Peyer's patch (tissue), 4 donors: ENCODE measurements at regions not wholly inside any gene's neighbourhood (a gene's known extent, or its start where the extent isn't known, plus 50 kb on each side); places are given as distances from the start of the nearest gene placed in this dataset.
"Not testable (repeated sequence)": the region's sequence is repeated elsewhere in the genome, so short reads cannot be mapped to it uniquely, and the experiment has no call there.

Experiments used
- DNase-seq, 3 donors: peaks; one replicate each; pipeline ENCODE4 v3.0.0-alpha.2; 2017 to 2019
- H3K27ac ChIP-seq, 4 donors: fragments of 200-600 bp; sonication (generic); one replicate each; pipeline ENCODE4 v1.5.1; 2016 to 2019
- H3K27me3 ChIP-seq, 2 donors: fragments of 200-600 bp; sonication (generic); one replicate each; pipeline ENCODE4 v1.5.1; 2019
- H3K36me3 ChIP-seq, 3 donors: fragments of 200-600 bp; sonication (generic); one replicate each; pipeline ENCODE4 v1.5.1; 2016 to 2019
- H3K4me1 ChIP-seq, 4 donors: fragments of 200-600 bp; sonication (generic); one replicate each; pipeline ENCODE4 v1.5.1; 2016 to 2019
- H3K4me3 ChIP-seq, 4 donors: fragments of 200-600 bp; sonication (generic); 1 replicate in 3 of 4; 2 replicates in 1 of 4; pipeline ENCODE4 v1.5.1; 2016 to 2019; ENCODE audit warnings: mild to moderate bottlenecking in 1 of 4
- H3K9me3 ChIP-seq, 4 donors: fragments of 200-600 bp; sonication (generic); one replicate each; pipeline ENCODE4 v1.5.1; 2016 to 2019; ENCODE audit warnings: mild to moderate bottlenecking in 1 of 4
- POLR2A ChIP-seq, 2 donors: fragments of 450-650 bp; IDR thresholded peaks; one replicate each; pipeline ENCODE4 v1.5.1; 2017; ENCODE audit warnings: antibody characterized with exemption in 2 of 2, mild to moderate bottlenecking in 2 of 2, moderate library complexity in 2 of 2
- TF ChIP-seq, protein P1 (sequence below), 6 experiments: fragments of 450-650 bp in 4 of 6; fragments of 200-600 bp in 2 of 6; sonication (generic) in 1 of 6; IDR thresholded peaks; one replicate each; pipeline ENCODE4 v1.5.1; 2017 to 2019; ENCODE audit warnings: antibody characterized with exemption in 6 of 6, mild to moderate bottlenecking in 3 of 6, moderate library complexity in 1 of 6

DNA sequence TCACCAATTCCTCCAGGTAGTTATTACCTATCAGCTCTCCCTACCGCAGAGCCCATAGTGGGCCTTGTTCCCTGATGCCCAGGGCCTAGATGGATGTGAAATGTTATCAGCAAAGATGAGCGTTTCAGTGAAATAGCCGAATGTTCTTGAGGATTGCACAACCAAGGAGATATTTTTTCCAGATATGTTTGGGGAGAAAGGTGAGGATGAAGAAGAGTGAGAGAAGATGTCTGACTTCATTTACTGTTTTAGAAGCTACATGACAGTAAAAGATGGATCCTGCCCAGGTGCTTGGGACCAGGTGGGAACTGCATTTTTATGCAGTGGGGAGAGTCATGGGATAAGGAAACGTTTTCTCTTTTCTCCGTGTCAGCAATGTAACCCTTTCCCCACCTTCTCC, 231.7 kb upstream of the C1orf174 start:
- Histone ChIP-seq H3K27ac (no peak overlapping the region), H3K36me3 (no peaks in the 10 kb centered on the region), H3K27me3 (no peaks in the 10 kb centered on the region), H3K9me3 (no peaks in the 10 kb centered on the region), H3K4me1 (no peaks in the 10 kb centered on the region), H3K4me3 (no peak overlapping the region)
- DNase-seq = no peak
- no peak for TF ChIP-seq POLR2A (IDR thresholded peaks at IDR 0.05)
- TF ChIP-seq, protein P1, sequence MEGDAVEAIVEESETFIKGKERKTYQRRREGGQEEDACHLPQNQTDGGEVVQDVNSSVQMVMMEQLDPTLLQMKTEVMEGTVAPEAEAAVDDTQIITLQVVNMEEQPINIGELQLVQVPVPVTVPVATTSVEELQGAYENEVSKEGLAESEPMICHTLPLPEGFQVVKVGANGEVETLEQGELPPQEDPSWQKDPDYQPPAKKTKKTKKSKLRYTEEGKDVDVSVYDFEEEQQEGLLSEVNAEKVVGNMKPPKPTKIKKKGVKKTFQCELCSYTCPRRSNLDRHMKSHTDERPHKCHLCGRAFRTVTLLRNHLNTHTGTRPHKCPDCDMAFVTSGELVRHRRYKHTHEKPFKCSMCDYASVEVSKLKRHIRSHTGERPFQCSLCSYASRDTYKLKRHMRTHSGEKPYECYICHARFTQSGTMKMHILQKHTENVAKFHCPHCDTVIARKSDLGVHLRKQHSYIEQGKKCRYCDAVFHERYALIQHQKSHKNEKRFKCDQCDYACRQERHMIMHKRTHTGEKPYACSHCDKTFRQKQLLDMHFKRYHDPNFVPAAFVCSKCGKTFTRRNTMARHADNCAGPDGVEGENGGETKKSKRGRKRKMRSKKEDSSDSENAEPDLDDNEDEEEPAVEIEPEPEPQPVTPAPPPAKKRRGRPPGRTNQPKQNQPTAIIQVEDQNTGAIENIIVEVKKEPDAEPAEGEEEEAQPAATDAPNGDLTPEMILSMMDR (IDR thresholded peaks at IDR 0.05) = no peak

DNA sequence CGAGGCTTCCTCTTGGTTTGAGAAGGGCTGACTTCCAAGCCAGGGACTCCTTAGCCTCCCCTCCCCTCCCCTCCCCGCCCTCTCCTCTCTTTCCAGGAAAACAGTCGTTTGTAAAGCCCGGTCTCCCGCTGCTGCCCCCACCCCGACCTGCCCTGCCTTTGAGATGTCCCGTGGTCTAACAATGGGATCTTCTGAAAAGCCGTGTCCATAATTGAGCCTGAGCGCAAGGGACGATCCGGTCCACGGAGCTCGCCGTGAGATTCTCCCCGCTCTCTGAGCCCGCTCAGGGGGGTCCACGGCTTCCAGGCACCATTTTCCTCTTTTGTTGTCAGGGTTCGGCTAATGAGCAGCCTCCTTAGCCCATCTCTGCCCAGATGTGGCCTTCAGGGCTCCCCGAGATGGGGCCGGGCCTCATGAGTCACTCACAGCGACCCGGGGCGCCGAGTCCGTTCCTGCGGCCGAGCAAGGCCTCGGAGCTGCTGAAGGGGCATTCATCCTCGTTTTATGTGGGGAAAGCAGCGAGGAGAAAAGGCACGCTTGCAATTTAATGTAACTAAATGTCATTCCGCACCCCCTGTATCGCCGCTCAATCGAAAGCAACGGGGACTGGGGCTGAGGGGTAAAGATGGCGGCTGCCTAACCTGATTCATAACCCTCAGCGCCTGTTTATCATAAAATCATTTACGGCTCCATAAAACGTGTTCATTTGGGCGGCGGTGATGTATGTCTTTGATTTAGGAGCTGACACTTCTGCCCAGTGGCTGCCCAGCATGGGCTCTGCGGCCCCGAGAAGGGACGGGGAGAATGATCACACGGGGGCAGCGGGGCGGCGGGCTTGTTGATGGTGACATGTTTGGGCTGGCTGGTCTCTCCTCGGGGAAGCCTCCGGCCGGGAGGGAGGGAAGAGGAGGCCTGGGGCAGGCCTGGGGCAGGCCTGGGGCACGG, 232.6 kb upstream of the C1orf174 start:
- no peaks in the 10 kb centered on the region for H3K9me3 ChIP-seq
- H3K36me3 ChIP-seq = no peaks in the 10 kb centered on the region
- no peaks in the 10 kb centered on the region for H3K27me3 ChIP-seq
- TF ChIP-seq POLR2A (IDR thresholded peaks at IDR 0.05) = no peak
- TF ChIP-seq, protein P1 (IDR thresholded peaks at IDR 0.05) = no peak
- H3K27ac ChIP-seq = no peak overlapping the region
- no peaks in the 10 kb centered on the region for H3K4me1 ChIP-seq
- no peak for DNase-seq
- no peak overlapping the region for H3K4me3 ChIP-seq

DNA sequence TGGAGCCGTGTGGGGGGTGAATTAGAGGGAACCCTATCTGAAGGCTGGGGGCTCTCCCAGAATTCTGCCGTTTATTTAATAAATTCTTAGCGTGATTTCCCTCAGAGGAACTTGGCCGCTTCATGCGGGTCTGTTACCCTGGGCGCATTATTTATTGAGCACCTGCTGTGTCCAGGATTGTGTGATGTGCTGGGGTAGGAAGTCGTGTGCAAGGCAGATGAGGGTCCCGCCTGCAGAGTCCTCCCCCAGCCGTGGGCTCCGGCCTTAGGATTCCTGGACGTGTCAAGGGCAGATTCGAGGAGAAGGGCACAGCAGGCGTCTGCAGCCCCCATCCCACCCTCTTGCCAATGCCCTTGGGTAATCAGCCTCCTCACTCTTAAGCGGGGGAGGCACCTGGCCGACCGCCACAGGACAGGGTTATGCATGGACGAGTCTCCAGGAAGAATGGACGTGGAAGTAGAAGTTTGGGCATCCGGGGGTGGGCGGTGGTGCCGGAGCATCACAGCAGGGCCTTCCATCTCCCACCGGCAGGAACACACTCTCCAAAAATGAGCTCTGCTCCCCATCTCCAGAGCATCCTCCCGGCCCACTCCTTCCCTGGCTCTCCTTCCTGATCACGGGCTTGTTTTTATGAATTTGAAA, 233.3 kb upstream of the C1orf174 start:
- no peak for TF ChIP-seq POLR2A (IDR thresholded peaks at IDR 0.05)
- TF ChIP-seq, protein P1 (IDR thresholded peaks at IDR 0.05) = no peak
- Histone ChIP-seq H3K4me3 (no peak overlapping the region), H3K36me3 (no peaks in the 10 kb centered on the region), H3K27me3 (no peaks in the 10 kb centered on the region), H3K9me3 (no peaks in the 10 kb centered on the region), H3K4me1 (no peaks in the 10 kb centered on the region), H3K27ac (no peak overlapping the region)
- DNase-seq = no peak

DNA sequence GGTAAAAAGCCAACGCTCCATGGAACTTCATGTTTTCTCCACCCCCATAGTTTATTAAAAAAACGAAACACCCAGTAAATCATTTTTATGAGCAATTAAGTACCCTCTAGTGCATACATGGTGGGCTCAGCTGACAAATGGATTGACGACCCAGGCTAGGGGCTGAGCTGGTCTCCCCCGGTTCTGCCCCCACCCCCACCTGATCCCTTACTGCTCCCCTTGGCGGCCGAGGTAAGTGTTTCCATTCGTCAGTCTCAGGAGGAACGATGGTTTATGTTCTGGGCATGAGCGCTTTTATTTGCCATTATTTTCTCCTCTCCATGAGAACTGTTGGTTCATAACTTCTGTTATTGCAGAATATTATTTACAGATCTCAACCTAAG, 233.9 kb upstream of the C1orf174 start:
- Histone ChIP-seq H3K4me1 (no peaks in the 10 kb centered on the region), H3K27ac (no peak overlapping the region), H3K4me3 (no peak overlapping the region), H3K9me3 (no peaks in the 10 kb centered on the region), H3K27me3 (no peaks in the 10 kb centered on the region), H3K36me3 (no peaks in the 10 kb centered on the region)
- TF ChIP-seq, protein P1 (IDR thresholded peaks at IDR 0.05) = no peak
- no peak for TF ChIP-seq POLR2A (IDR thresholded peaks at IDR 0.05)
- DNase-seq = no peak

DNA sequence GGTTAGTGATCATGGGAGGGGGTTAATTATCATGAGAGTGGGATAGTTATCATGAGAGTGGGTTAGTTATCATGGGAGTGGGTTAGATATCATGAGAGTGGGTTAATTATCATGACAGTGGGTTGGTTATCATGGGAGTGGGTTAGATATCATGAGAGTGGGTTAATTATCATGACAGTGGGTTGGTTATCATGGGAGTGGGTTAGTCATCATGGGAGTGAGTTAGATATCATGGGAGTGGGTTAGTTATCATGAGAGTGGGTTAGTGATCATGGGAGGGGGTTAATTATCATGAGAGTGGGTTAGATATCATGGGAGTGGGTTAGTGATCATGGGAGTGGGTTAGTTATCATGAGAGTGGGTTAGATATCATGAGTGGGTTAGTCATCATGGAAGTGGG, 235.8 kb upstream of the C1orf174 start:
- H3K27me3 ChIP-seq, H3K27ac ChIP-seq, H3K36me3 ChIP-seq, DNase-seq, H3K9me3 ChIP-seq, H3K4me1 ChIP-seq, H3K4me3 ChIP-seq: not testable (repeated sequence)
